ENCODE measurements at regions not wholly inside any gene's neighbourhood (a gene's known extent, or its start where the extent isn't known, plus 50 kb on each side); places are given as distances from the start of the nearest gene placed in this dataset.

GRCh38 chr20:19835533-19836222 is 77.6 kb downstream of the RIN2 start:
- no peak overlapping the region for H3K27ac ChIP-seq (ENCODE audit: low read length)
- H3K79me2 ChIP-seq (ENCODE audit: low read length) = no peaks in the 10 kb centered on the region
- no peak for TF ChIP-seq EZH2phosphoT487 (IDR thresholded peaks at IDR 0.05; ENCODE audit: low read depth)
- TF ChIP-seq CTCF (IDR thresholded peaks at IDR 0.05; ENCODE audit: low read depth, low read length) = no peak

GRCh38 chr20:19838468-19838867 is 80.4 kb downstream of the RIN2 start:
- Histone ChIP-seq H3K4me3 (ENCODE audit: low read length) (no peak overlapping the region), H3K4me2 (ENCODE audit: low read length) (no peak overlapping the region), H3K27me3 (ENCODE audit: low read depth, low read length) (peaks cover 64% of the 10 kb centered on the region), H4K20me1 (ENCODE audit: insufficient read depth, low read length) (no peaks in the 10 kb centered on the region), H3K9ac (ENCODE audit: low read length) (no peak overlapping the region), H3K79me2 (ENCODE audit: low read length) (no peaks in the 10 kb centered on the region), H3K27ac (ENCODE audit: low read length) (no peak overlapping the region), H3K4me1 (ENCODE audit: low read length) (no peaks in the 10 kb centered on the region), H3K36me3 (replicated peaks; ENCODE audit: low read depth, low read length) (no peaks in the 10 kb centered on the region), H3K9me3 (ENCODE audit: insufficient read depth, low read length) (no peaks in the 10 kb centered on the region), H2AFZ (ENCODE audit: low read depth, low read length) (no peak overlapping the region)
- TF ChIP-seq CTCF (IDR thresholded peaks at IDR 0.05; ENCODE audit: low read depth, low read length) = no peak
- no peak for TF ChIP-seq EZH2phosphoT487 (IDR thresholded peaks at IDR 0.05; ENCODE audit: low read depth)

More at GRCh38 chr20:19835533-19836222, 77.6 kb downstream of the RIN2 start:
- Histone ChIP-seq H3K9me3 (ENCODE audit: insufficient read depth, low read length) (no peaks in the 10 kb centered on the region), H3K9ac (ENCODE audit: low read length) (no peak overlapping the region), H3K27me3 (ENCODE audit: low read depth, low read length) (peaks cover 46% of the 10 kb centered on the region), H3K4me2 (ENCODE audit: low read length) (no peak overlapping the region), H4K20me1 (ENCODE audit: insufficient read depth, low read length) (no peaks in the 10 kb centered on the region), H2AFZ (ENCODE audit: low read depth, low read length) (no peak overlapping the region), H3K4me3 (ENCODE audit: low read length) (no peak overlapping the region), H3K36me3 (replicated peaks; ENCODE audit: low read depth, low read length) (no peaks in the 10 kb centered on the region), H3K4me1 (ENCODE audit: low read length) (no peaks in the 10 kb centered on the region)

- H3K4me1 ChIP-seq (ENCODE audit: low read length) = no peaks in the 10 kb centered on the region
- no peak overlapping the region for H3K27ac ChIP-seq (ENCODE audit: low read length)
- TF ChIP-seq EZH2phosphoT487 (IDR thresholded peaks at IDR 0.05; ENCODE audit: low read depth) = no peak
- no peak for TF ChIP-seq CTCF (IDR thresholded peaks at IDR 0.05; ENCODE audit: low read depth, low read length)
- H3K36me3 ChIP-seq (replicated peaks; ENCODE audit: low read depth, low read length) = no peaks in the 10 kb centered on the region
- no peaks in the 10 kb centered on the region for H3K79me2 ChIP-seq (ENCODE audit: low read length)
- H3K4me2 ChIP-seq (ENCODE audit: low read length) = no peak overlapping the region
- H2AFZ ChIP-seq (ENCODE audit: low read depth, low read length) = no peak overlapping the region
- H3K27me3 ChIP-seq (ENCODE audit: low read depth, low read length) = peaks cover 68% of the 10 kb centered on the region
- no peak overlapping the region for H3K4me3 ChIP-seq (ENCODE audit: low read length)
- H3K9me3 ChIP-seq (ENCODE audit: insufficient read depth, low read length) = no peaks in the 10 kb centered on the region
- H4K20me1 ChIP-seq (ENCODE audit: insufficient read depth, low read length) = no peaks in the 10 kb centered on the region
- no peak overlapping the region for H3K9ac ChIP-seq (ENCODE audit: low read length)
These were observed 81.0 kb downstream of the RIN2 start for GRCh38 chr20:19839053-19839452.

- Histone ChIP-seq H3K79me2 (ENCODE audit: low read length) (no peaks in the 10 kb centered on the region), H3K27ac (ENCODE audit: low read length) (no peak overlapping the region), H2AFZ (ENCODE audit: low read depth, low read length) (no peak overlapping the region), H3K4me2 (ENCODE audit: low read length) (no peak overlapping the region), H4K20me1 (ENCODE audit: insufficient read depth, low read length) (no peaks in the 10 kb centered on the region), H3K4me3 (ENCODE audit: low read length) (no peak overlapping the region), H3K9ac (ENCODE audit: low read length) (no peak overlapping the region), H3K36me3 (replicated peaks; ENCODE audit: low read depth, low read length) (no peaks in the 10 kb centered on the region), H3K27me3 (ENCODE audit: low read depth, low read length) (peaks cover 71% of the 10 kb centered on the region), H3K4me1 (ENCODE audit: low read length) (no peaks in the 10 kb centered on the region), H3K9me3 (ENCODE audit: insufficient read depth, low read length) (no peaks in the 10 kb centered on the region)
- TF ChIP-seq CTCF (IDR thresholded peaks at IDR 0.05; ENCODE audit: low read depth, low read length) (no peak), EZH2phosphoT487 (IDR thresholded peaks at IDR 0.05; ENCODE audit: low read depth) (no peak)
These were observed 82.2 kb downstream of the RIN2 start for GRCh38 chr20:19840111-19840710.
